Choroid plexus epithelial cell (primary cell): ENCODE measurements at regions not wholly inside any gene's neighbourhood (a gene's known extent, or its start where the extent isn't known, plus 50 kb on each side); places are given as distances from the start of the nearest gene placed in this dataset.
A peak's percentile ranks its signal among the peaks of the same experiment; 100 is the strongest.
"Not testable (repeated sequence)": the region's sequence is repeated elsewhere in the genome, so short reads cannot be mapped to it uniquely, and the experiment has no call there.

Experiments
- DNase-seq: peaks from one replicate; pipeline ENCODE4 v3.0.0-alpha.2; 2010; ENCODE audit warnings: low read depth
- H3K4me3 ChIP-seq: 2 replicates; pipeline ENCODE4 v1.5.1; 2011; ENCODE audit warnings: low read depth, mild to moderate bottlenecking, control low read depth, low read length, moderate library complexity
- TF ChIP-seq, protein P1 (sequence below): conservative IDR thresholded peaks from 2 replicates; pipeline ENCODE4 v1.5.1; 2011; ENCODE audit warnings: low read depth, mild to moderate bottlenecking, control low read depth, inconsistent platforms, low read length, moderate library complexity

DNA sequence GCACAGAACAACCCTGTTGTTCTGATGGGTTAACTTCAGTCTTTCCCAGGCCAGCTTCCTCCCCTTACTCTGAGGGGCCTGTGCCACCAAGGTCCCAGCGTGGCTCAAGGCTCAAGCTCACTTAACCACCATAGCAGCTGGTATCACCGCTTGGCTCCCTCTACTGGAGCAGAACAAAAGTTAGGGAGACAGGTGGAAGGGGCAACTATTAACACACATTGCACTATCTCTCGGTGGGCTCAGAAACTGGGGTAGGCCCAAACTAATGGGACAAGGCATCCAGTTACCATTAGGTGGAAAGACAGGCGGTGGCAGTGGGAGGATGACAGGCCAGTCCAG lies 88.7 kb upstream of the ATL2 start:
- peak; percentile 46 for DNase-seq
- TF ChIP-seq, protein P1, sequence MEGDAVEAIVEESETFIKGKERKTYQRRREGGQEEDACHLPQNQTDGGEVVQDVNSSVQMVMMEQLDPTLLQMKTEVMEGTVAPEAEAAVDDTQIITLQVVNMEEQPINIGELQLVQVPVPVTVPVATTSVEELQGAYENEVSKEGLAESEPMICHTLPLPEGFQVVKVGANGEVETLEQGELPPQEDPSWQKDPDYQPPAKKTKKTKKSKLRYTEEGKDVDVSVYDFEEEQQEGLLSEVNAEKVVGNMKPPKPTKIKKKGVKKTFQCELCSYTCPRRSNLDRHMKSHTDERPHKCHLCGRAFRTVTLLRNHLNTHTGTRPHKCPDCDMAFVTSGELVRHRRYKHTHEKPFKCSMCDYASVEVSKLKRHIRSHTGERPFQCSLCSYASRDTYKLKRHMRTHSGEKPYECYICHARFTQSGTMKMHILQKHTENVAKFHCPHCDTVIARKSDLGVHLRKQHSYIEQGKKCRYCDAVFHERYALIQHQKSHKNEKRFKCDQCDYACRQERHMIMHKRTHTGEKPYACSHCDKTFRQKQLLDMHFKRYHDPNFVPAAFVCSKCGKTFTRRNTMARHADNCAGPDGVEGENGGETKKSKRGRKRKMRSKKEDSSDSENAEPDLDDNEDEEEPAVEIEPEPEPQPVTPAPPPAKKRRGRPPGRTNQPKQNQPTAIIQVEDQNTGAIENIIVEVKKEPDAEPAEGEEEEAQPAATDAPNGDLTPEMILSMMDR = peak; percentile 72
- no peak overlapping the region for H3K4me3 ChIP-seq

- no peak for DNase-seq
- H3K4me3 ChIP-seq = no peak overlapping the region
- TF ChIP-seq, protein P1 = no peak
Observed at GRCh38 chr2:38464971-38465788, 88.1 kb upstream of the ATL2 start.

DNA sequence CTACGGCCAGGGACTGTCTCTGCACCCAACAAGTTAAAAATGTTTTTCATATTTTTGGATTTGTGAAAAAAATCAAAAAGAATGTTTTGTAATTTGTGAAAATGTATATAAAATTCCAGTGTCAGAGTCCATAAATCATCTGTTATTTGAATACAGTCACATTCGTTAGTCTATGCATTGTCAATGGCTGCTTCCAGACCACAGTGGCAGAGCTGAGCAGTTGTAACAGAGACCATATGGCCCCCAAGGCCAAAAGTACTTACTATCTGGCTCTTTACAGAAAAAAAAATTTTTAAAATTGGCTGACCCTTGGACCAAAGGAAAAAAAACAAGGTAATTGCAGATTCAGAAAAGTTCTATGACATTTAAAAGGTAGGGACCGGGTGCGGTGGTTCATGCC lies 86.7 kb upstream of the ATL2 start:
- DNase-seq = no peak
- TF ChIP-seq, protein P1 = no peak
- no peak overlapping the region for H3K4me3 ChIP-seq

- peak; percentile 99 for DNase-seq
- TF ChIP-seq, protein P1 = no peak
- no peak overlapping the region for H3K4me3 ChIP-seq
Observed at GRCh38 chr2:38462121-38462661, 85.1 kb upstream of the ATL2 start.

DNA sequence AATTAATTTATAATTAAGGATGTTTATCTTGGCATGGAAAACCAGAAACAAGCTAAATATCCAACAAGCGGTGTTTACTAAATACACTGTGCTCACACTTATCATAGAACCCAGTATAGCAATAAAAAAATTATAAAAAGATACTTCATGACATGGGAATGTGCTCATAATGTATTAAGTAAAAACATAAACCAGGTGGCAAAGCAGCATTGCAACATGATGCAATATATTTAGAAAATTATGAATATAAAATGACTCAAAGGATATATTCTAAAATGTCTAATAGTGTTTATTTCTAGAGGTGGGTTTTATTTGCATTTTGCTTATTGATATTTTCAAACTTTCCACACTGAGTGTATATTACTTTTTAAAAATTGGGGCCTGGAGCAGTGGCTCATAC lies 84.4 kb upstream of the ATL2 start:
- TF ChIP-seq, protein P1 = no peak
- no peak overlapping the region for H3K4me3 ChIP-seq
- no peak for DNase-seq

- DNase-seq = no peak
- H3K4me3 ChIP-seq = no peak overlapping the region
- TF ChIP-seq, protein P1 = no peak
Observed at GRCh38 chr2:38460313-38460712, 83.2 kb upstream of the ATL2 start.

DNA sequence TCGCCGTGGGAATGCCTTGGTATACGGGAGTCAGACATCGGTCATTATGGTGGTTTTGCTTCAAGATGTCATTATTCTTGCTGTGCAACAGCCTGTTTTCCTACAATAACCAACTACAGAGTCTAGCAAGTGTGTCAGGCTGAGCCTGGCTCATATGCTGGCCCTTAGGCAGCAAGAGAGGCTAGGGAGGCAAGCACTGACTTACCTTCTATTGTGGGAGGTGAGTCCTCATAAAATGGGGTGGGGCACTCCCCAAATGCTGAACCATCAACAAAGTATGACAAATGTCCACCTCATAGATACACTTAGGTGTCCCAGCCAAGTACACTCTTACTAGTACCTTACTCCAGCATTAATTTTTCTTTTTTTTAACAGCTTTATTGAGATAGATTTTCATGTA lies 77.0 kb upstream of the ATL2 start:
- H3K4me3 ChIP-seq = no peak overlapping the region
- TF ChIP-seq, protein P1 = no peak
- no peak for DNase-seq

GRCh38 chr2:38451778-38452177 lies 74.7 kb upstream of the ATL2 start:
- H3K4me3 ChIP-seq, DNase-seq: not testable (repeated sequence)
